HL-60 (cell line): ENCODE measurements at regions not wholly inside any gene's neighbourhood (a gene's known extent, or its start where the extent isn't known, plus 50 kb on each side); places are given as distances from the start of the nearest gene placed in this dataset.

Source experiments
- DNase-seq, 2 experiments: peaks; one replicate each; pipeline ENCODE4 v3.0.0-alpha.2; 2010 to 2020; ENCODE audit warnings: low read depth in 1 of 2, low spot score in 1 of 2
- H3K27ac ChIP-seq: fragments of 250-450 bp; sonication (Bioruptor Pico); replicated peaks from 2 replicates; pipeline ENCODE4 v1.5.1; 2020; ENCODE audit warnings: mild to moderate bottlenecking, moderate library complexity
- H3K27me3 ChIP-seq: fragments of 250-450 bp; sonication (Bioruptor Pico); 2 replicates; pipeline ENCODE4 v1.5.1; 2021; ENCODE audit warnings: mild to moderate bottlenecking, moderate library complexity; ENCODE audit not compliant: insufficient read depth, poor library complexity, severe bottlenecking
- H3K4me3 ChIP-seq: replicated peaks from 2 replicates; pipeline ENCODE4 v1.5.1; 2011; ENCODE audit warnings: mild to moderate bottlenecking, control low read depth, low read length; ENCODE audit not compliant: insufficient read depth
- CTCF ChIP-seq: IDR thresholded peaks from one replicate; pipeline ENCODE4 v1.5.1; 2011; ENCODE audit warnings: low read length, control low read depth, inconsistent platforms; ENCODE audit not compliant: insufficient read depth
- GABPA ChIP-seq: IDR thresholded peaks from 2 replicates; pipeline ENCODE4 v1.6.1; 2012; ENCODE audit warnings: low read depth
- POLR2AphosphoS5 ChIP-seq: IDR thresholded peaks from 2 replicates; pipeline ENCODE4 v1.6.1; 2012; ENCODE audit warnings: low read depth
- REST ChIP-seq: IDR thresholded peaks from 2 replicates; pipeline ENCODE4 v1.6.1; 2012; ENCODE audit warnings: low read depth; ENCODE audit not compliant: insufficient replicate concordance
- SPI1 ChIP-seq: IDR thresholded peaks from 2 replicates; pipeline ENCODE4 v1.6.1; 2012; ENCODE audit warnings: low read depth, mild to moderate bottlenecking, borderline replicate concordance

GRCh38 chr6:139572001-139572400, 197.6 kb upstream of the CITED2 start:
- no peak overlapping the region for H3K27ac ChIP-seq
- no peak for TF ChIP-seq REST
- TF ChIP-seq CTCF, result no peak
- no peak for TF ChIP-seq GABPA
- no peak for TF ChIP-seq SPI1
- TF ChIP-seq POLR2AphosphoS5, result no peak
- no peaks in the 10 kb centered on the region for H3K27me3 ChIP-seq
- no peak for DNase-seq
- no peak overlapping the region for H3K4me3 ChIP-seq

- DNase-seq, result no peak
- Histone ChIP-seq H3K27ac (no peak overlapping the region), H3K4me3 (no peak overlapping the region), H3K27me3 (no peaks in the 10 kb centered on the region)
- TF ChIP-seq CTCF (no peak), REST (no peak), SPI1 (no peak), POLR2AphosphoS5 (no peak), GABPA (no peak)
Measured at GRCh38 chr6:139570166-139570565, 195.7 kb upstream of the CITED2 start.

GRCh38 chr6:139569566-139569965, 195.1 kb upstream of the CITED2 start:
- Histone ChIP-seq H3K27ac (no peak overlapping the region), H3K4me3 (no peak overlapping the region), H3K27me3 (no peaks in the 10 kb centered on the region)
- DNase-seq, result no peak
- TF ChIP-seq SPI1 (no peak), REST (no peak), CTCF (no peak), POLR2AphosphoS5 (no peak), GABPA (no peak)
